ENCODE measurements at regions not wholly inside any gene's neighbourhood (a gene's known extent, or its start where the extent isn't known, plus 50 kb on each side); places are given as distances from the start of the nearest gene placed in this dataset.

DNA sequence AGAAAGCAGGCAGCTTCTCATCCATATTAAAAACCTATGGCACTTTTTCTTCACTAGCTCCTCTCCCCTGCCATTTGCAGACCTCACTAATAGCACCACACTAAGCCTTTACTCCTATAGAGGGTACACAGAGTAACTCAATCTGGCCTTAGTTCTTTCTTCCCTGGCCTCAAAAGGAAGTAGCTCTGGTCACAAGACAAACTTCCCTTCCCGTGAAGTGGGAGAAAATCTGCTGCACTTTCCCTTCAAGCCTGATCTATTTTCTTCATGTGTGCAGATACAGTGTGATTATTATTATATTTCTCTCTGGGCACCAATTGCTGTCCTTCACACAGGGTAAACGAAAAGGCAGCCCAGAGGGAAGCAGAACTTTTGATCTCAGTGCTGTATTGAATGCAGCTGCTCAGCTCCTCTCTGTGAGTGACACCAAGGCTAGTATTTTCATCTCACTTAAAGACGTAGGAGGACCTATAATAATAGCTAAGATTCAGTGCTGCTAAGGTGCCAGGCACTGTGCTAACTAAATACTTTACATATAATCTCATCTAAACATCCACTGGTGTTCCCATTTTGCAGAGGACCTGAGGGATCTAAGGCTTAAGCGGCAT lies 61.9 kb upstream of the RASGRP1 start:
- no peaks in the 10 kb centered on the region for H3K27me3 ChIP-seq (ENCODE audit: insufficient read depth, low read depth, low read length)
- no peaks in the 10 kb centered on the region for H3F3A ChIP-seq (ENCODE audit: insufficient read depth, low read length, poor library complexity, severe bottlenecking)
- no peak overlapping the region for H3K4me3 ChIP-seq (ENCODE audit: low read length)
- TF ChIP-seq MXI1 (conservative IDR thresholded peaks at IDR 0.05; ENCODE audit: poor library complexity, severe bottlenecking) (no peak), RAD21 (conservative IDR thresholded peaks at IDR 0.05) (no peak)
- TF ChIP-seq, protein P1, sequence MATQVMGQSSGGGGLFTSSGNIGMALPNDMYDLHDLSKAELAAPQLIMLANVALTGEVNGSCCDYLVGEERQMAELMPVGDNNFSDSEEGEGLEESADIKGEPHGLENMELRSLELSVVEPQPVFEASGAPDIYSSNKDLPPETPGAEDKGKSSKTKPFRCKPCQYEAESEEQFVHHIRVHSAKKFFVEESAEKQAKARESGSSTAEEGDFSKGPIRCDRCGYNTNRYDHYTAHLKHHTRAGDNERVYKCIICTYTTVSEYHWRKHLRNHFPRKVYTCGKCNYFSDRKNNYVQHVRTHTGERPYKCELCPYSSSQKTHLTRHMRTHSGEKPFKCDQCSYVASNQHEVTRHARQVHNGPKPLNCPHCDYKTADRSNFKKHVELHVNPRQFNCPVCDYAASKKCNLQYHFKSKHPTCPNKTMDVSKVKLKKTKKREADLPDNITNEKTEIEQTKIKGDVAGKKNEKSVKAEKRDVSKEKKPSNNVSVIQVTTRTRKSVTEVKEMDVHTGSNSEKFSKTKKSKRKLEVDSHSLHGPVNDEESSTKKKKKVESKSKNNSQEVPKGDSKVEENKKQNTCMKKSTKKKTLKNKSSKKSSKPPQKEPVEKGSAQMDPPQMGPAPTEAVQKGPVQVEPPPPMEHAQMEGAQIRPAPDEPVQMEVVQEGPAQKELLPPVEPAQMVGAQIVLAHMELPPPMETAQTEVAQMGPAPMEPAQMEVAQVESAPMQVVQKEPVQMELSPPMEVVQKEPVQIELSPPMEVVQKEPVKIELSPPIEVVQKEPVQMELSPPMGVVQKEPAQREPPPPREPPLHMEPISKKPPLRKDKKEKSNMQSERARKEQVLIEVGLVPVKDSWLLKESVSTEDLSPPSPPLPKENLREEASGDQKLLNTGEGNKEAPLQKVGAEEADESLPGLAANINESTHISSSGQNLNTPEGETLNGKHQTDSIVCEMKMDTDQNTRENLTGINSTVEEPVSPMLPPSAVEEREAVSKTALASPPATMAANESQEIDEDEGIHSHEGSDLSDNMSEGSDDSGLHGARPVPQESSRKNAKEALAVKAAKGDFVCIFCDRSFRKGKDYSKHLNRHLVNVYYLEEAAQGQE (IDR thresholded peaks at IDR 0.05; ENCODE audit: borderline replicate concordance) = no peak
- H3K27ac ChIP-seq (ENCODE audit: low read length) = no peak overlapping the region
- H4K20me1 ChIP-seq (ENCODE audit: insufficient read depth) = no peaks in the 10 kb centered on the region
- no peak overlapping the region for H3K4me2 ChIP-seq (ENCODE audit: low read length)
- no peak overlapping the region for H2AFZ ChIP-seq (ENCODE audit: low read depth, low read length)
- no peaks in the 10 kb centered on the region for H3K9me3 ChIP-seq (ENCODE audit: low read length)
- H3K79me2 ChIP-seq (replicated peaks; ENCODE audit: insufficient read depth, low read length) = no peaks in the 10 kb centered on the region
- H3K9me2 ChIP-seq (ENCODE audit: insufficient read depth, low read length) = no peaks in the 10 kb centered on the region
- H3K36me3 ChIP-seq (ENCODE audit: insufficient read depth, low read length) = no peaks in the 10 kb centered on the region
- H3K9ac ChIP-seq (ENCODE audit: low read length) = no peak overlapping the region

DNA sequence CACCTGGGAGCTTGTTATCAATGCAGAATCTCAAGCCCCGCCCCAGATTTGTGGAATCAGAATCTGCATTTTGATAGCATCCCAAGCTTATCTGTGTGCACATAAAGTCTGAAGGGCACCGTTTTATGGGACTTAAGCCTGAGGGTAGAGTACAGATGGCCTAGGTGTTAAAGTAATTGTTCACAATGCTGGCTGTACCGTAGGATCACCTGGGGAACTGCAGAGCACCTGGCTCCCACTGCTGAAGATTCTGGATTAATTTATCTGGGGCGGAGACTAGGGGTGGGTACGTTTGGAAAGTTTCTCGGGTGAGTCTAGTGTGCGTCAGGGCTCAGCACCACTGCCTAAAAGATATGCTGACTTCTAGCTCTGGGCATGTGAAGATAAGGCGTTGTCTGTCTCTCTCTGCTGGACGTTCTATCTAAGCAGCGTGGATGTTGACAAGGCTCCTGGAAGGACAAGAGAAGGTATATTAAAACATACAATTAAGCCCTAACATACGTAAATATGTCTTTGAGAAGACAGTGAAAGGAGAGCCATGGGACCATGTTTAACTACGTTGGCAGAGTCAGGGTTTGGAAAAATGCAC lies 63.2 kb upstream of the RASGRP1 start:
- Histone ChIP-seq H2AFZ (ENCODE audit: low read depth, low read length) (no peak overlapping the region), H3K27ac (ENCODE audit: low read length) (no peak overlapping the region), H3K4me3 (ENCODE audit: low read length) (no peak overlapping the region), H4K20me1 (ENCODE audit: insufficient read depth) (no peaks in the 10 kb centered on the region), H3K79me2 (replicated peaks; ENCODE audit: insufficient read depth, low read length) (no peaks in the 10 kb centered on the region), H3K9me2 (ENCODE audit: insufficient read depth, low read length) (no peaks in the 10 kb centered on the region), H3F3A (ENCODE audit: insufficient read depth, low read length, poor library complexity, severe bottlenecking) (no peaks in the 10 kb centered on the region), H3K9ac (ENCODE audit: low read length) (no peak overlapping the region), H3K4me2 (ENCODE audit: low read length) (no peak overlapping the region), H3K27me3 (ENCODE audit: insufficient read depth, low read depth, low read length) (no peaks in the 10 kb centered on the region), H3K36me3 (ENCODE audit: insufficient read depth, low read length) (no peaks in the 10 kb centered on the region), H3K9me3 (ENCODE audit: low read length) (no peaks in the 10 kb centered on the region)
- TF ChIP-seq RAD21 (conservative IDR thresholded peaks at IDR 0.05) (no peak), POLR2AphosphoS5 (IDR thresholded peaks at IDR 0.05) (no peak), SMC3 (conservative IDR thresholded peaks at IDR 0.05; ENCODE audit: poor library complexity) (no peak), TAF1 (IDR thresholded peaks at IDR 0.05; ENCODE audit: low read depth) (no peak), MXI1 (conservative IDR thresholded peaks at IDR 0.05; ENCODE audit: poor library complexity, severe bottlenecking) (no peak), EP300 (conservative IDR thresholded peaks at IDR 0.05; ENCODE audit: poor library complexity, severe bottlenecking) (no peak), EZH2 (IDR thresholded peaks at IDR 0.05; ENCODE audit: borderline replicate concordance, insufficient read depth, low read length, poor library complexity, severe bottlenecking) (no peak)
- TF ChIP-seq, protein P1 (IDR thresholded peaks at IDR 0.05; ENCODE audit: borderline replicate concordance) = no peak
- TF ChIP-seq, protein P2, sequence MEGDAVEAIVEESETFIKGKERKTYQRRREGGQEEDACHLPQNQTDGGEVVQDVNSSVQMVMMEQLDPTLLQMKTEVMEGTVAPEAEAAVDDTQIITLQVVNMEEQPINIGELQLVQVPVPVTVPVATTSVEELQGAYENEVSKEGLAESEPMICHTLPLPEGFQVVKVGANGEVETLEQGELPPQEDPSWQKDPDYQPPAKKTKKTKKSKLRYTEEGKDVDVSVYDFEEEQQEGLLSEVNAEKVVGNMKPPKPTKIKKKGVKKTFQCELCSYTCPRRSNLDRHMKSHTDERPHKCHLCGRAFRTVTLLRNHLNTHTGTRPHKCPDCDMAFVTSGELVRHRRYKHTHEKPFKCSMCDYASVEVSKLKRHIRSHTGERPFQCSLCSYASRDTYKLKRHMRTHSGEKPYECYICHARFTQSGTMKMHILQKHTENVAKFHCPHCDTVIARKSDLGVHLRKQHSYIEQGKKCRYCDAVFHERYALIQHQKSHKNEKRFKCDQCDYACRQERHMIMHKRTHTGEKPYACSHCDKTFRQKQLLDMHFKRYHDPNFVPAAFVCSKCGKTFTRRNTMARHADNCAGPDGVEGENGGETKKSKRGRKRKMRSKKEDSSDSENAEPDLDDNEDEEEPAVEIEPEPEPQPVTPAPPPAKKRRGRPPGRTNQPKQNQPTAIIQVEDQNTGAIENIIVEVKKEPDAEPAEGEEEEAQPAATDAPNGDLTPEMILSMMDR (IDR thresholded peaks at IDR 0.05; ENCODE audit: poor library complexity, severe bottlenecking) = no peak
